SK-N-SH (cell line): ENCODE measurements at regions not wholly inside any gene's neighbourhood (a gene's known extent, or its start where the extent isn't known, plus 50 kb on each side); places are given as distances from the start of the nearest gene placed in this dataset.

ENCODE experiments used
- CTCF ChIA-PET: fragments of 300-600, 350-600 bp; formaldehyde crosslinking; extraction: SDS; loops from one replicate; lab custom pipeline; 2021; lab: Yijun Ruan, JAX
- POLR2A ChIA-PET: fragments of 350-600 bp; sonication (Branson Sonifier 250); formaldehyde crosslinking; extraction: SDS; loops from one replicate; lab custom pipeline; 2020; ENCODE audit warnings: antibody characterized with exemption, inconsistent platforms; lab: Yijun Ruan, JAX
- DNase-seq: peaks from one replicate; pipeline ENCODE4 v3.0.0; 2012
- H2AFZ ChIP-seq: fragments of 200-600 bp; sonication (generic); 2 replicates; pipeline ENCODE4 v1.8.1; 2016; ENCODE audit warnings: antibody characterized with exemption, mild to moderate bottlenecking, low read depth
- H3F3A ChIP-seq: fragments of 200-600 bp; sonication (generic); replicated peaks from 2 replicates; pipeline ENCODE3; 2016; ENCODE audit warnings: antibody characterized with exemption, mild to moderate bottlenecking; ENCODE audit not compliant: insufficient read depth
- H3K27ac ChIP-seq, 2 experiments: fragments of 200-500 bp in 1 of 2; fragments of 200-600 bp in 1 of 2; sonication (Bioruptor generic) in 1 of 2; sonication (generic), shearing (Covaris generic) in 1 of 2; 2 replicates each; pipeline versions ENCODE4 v1.5.1 to v1.6.1; 2014 to 2016; ENCODE audit warnings: low read depth in 2 of 2, inconsistent platforms in 1 of 2, low read length in 1 of 2, mild to moderate bottlenecking in 1 of 2, mixed read lengths in 1 of 2
- H3K27me3 ChIP-seq: fragments of 200-600 bp; sonication (generic), shearing (Covaris generic); 2 replicates; pipeline ENCODE4 v1.6.1; 2016; ENCODE audit warnings: mixed run types; ENCODE audit not compliant: insufficient read depth
- H3K36me3 ChIP-seq, 2 experiments: fragments of 200-500 bp in 1 of 2; fragments of 200-600 bp in 1 of 2; sonication (Bioruptor generic) in 1 of 2; sonication (generic) in 1 of 2; replicated peaks in 1 of 2; 2 replicates each; pipeline versions ENCODE3 to v1.5.1; 2014 to 2016; ENCODE audit warnings: low read length in 1 of 2, mild to moderate bottlenecking in 1 of 2; ENCODE audit not compliant: insufficient read depth in 2 of 2, control insufficient read depth in 1 of 2
- H3K4me1 ChIP-seq, 2 experiments: fragments of 200-500 bp in 1 of 2; fragments of 200-600 bp in 1 of 2; sonication (Bioruptor generic) in 1 of 2; sonication (generic), shearing (Covaris generic) in 1 of 2; 2 replicates each; pipeline versions ENCODE4 v1.5.1 to v1.6.1; 2014 to 2016; ENCODE audit warnings: low read depth in 1 of 2, low read length in 1 of 2, mixed run types in 1 of 2; ENCODE audit not compliant: insufficient read depth in 2 of 2, control insufficient read depth in 1 of 2
- H3K4me2 ChIP-seq: fragments of 200-600 bp; sonication (generic), shearing (Covaris generic); 2 replicates; pipeline ENCODE4 v1.6.1; 2017; ENCODE audit warnings: mixed run types
- H3K4me3 ChIP-seq, 2 experiments: fragments of 200-500 bp in 1 of 2; fragments of 200-600 bp in 1 of 2; sonication (Bioruptor generic) in 1 of 2; sonication (generic), shearing (Covaris generic) in 1 of 2; 2 replicates each; pipeline versions ENCODE4 v1.5.1 to v1.8.1; 2014 to 2016; ENCODE audit warnings: low read depth in 2 of 2, inconsistent platforms in 1 of 2, low read length in 1 of 2, mild to moderate bottlenecking in 1 of 2, mixed read lengths in 1 of 2, moderate library complexity in 1 of 2
- H3K79me2 ChIP-seq: fragments of 200-600 bp; sonication (generic); 2 replicates; pipeline ENCODE4 v1.8.1; 2017; ENCODE audit warnings: mild to moderate bottlenecking; ENCODE audit not compliant: insufficient read depth
- H3K9ac ChIP-seq: fragments of 200-600 bp; sonication (generic); 2 replicates; pipeline ENCODE4 v1.6.1; 2017; ENCODE audit warnings: mixed run types
- H3K9me2 ChIP-seq: fragments of 200-600 bp; sonication (generic); 2 replicates; pipeline ENCODE4 v1.6.1; 2017; ENCODE audit warnings: mixed run types
- H3K9me3 ChIP-seq: fragments of 200-600 bp; sonication (generic); 2 replicates; pipeline ENCODE4 v1.6.1; 2017; ENCODE audit warnings: mixed run types, mild to moderate bottlenecking, moderate library complexity
- H4K20me1 ChIP-seq: fragments of 200-600 bp; sonication (generic); 2 replicates; pipeline ENCODE4 v1.6.1; 2017; ENCODE audit warnings: mild to moderate bottlenecking, mixed run types; ENCODE audit not compliant: insufficient read depth
- CHD2 ChIP-seq: fragments of 150-350 bp; IDR thresholded peaks from 2 replicates; pipeline ENCODE4 v1.6.1; 2018; ENCODE audit warnings: low read length; ENCODE audit not compliant: partially characterized antibody
- EP300 ChIP-seq, 2 experiments: IDR thresholded peaks; 2 replicates each; pipeline versions ENCODE4 v1.4.0 to v1.6.1; 2012; ENCODE audit warnings: borderline replicate concordance in 1 of 2, low read depth in 1 of 2, low read length in 1 of 2
- EZH2phosphoT487 ChIP-seq: fragments of 200-600 bp; sonication (generic); IDR thresholded peaks from 2 replicates; pipeline ENCODE4 v1.6.1; 2017; ENCODE audit warnings: low read depth, mixed run types, mild to moderate bottlenecking, antibody characterized with exemption, moderate library complexity, borderline replicate concordance
- FOSL2 ChIP-seq: IDR thresholded peaks from 2 replicates; pipeline ENCODE4 v1.4.0; 2012; ENCODE audit warnings: low read depth, mild to moderate bottlenecking, moderate library complexity, borderline replicate concordance
- FOXM1 ChIP-seq: IDR thresholded peaks from 2 replicates; pipeline ENCODE4 v1.4.0; 2012; ENCODE audit warnings: low read depth, mild to moderate bottlenecking
- GABPA ChIP-seq: IDR thresholded peaks from 2 replicates; pipeline ENCODE4 v1.4.0; 2012; ENCODE audit warnings: low read depth, mild to moderate bottlenecking
- GATA2 ChIP-seq: sonication (generic); formaldehyde crosslinking; IDR thresholded peaks from 2 replicates; pipeline ENCODE4 v1.5.0; 2020; ENCODE audit warnings: mild to moderate bottlenecking, missing genetic modification reagents
- MAX ChIP-seq: IDR thresholded peaks from 2 replicates; pipeline ENCODE4 v1.4.0; 2012; ENCODE audit warnings: low read depth
- MEF2A ChIP-seq: IDR thresholded peaks from 2 replicates; pipeline ENCODE4 v1.4.0; 2012; ENCODE audit warnings: low read depth, borderline replicate concordance
- MXI1 ChIP-seq: IDR thresholded peaks from 2 replicates; pipeline ENCODE4 v1.6.1; 2012; ENCODE audit warnings: mild to moderate bottlenecking, low read depth, low read length, improper control_type of control experiment
- NRF1 ChIP-seq: IDR thresholded peaks from 2 replicates; pipeline ENCODE4 v1.6.1; 2012; ENCODE audit warnings: low read depth, mild to moderate bottlenecking, low read length
- POLR2AphosphoS5 ChIP-seq: IDR thresholded peaks from 2 replicates; pipeline ENCODE4 v1.6.1; 2012; ENCODE audit warnings: low read depth, low read length
- RAD21 ChIP-seq: IDR thresholded peaks from 2 replicates; pipeline ENCODE4 v1.6.1; 2012; ENCODE audit warnings: mild to moderate bottlenecking, low read length
- REST ChIP-seq: IDR thresholded peaks from 2 replicates; pipeline ENCODE4 v1.6.1; 2012; ENCODE audit warnings: mild to moderate bottlenecking, low read depth, low read length, moderate library complexity
- RFX5 ChIP-seq: IDR thresholded peaks from 2 replicates; pipeline ENCODE4 v1.6.1; 2012; ENCODE audit warnings: mild to moderate bottlenecking, improper control_type of control experiment, low read length
- RXRA ChIP-seq: IDR thresholded peaks from 2 replicates; pipeline ENCODE4 v1.4.0; 2012; ENCODE audit warnings: low read depth, mild to moderate bottlenecking, borderline replicate concordance
- SIN3A ChIP-seq: IDR thresholded peaks from 2 replicates; pipeline ENCODE4 v1.6.1; 2012; ENCODE audit warnings: low read depth, mild to moderate bottlenecking, low read length, moderate library complexity, borderline replicate concordance
- SMC3 ChIP-seq: IDR thresholded peaks from 2 replicates; pipeline ENCODE4 v1.6.1; 2012; ENCODE audit warnings: low read depth, low read length, improper control_type of control experiment
- TCF12 ChIP-seq: IDR thresholded peaks from 2 replicates; pipeline ENCODE4 v1.4.0; 2012
- TEAD4 ChIP-seq: IDR thresholded peaks from 2 replicates; pipeline ENCODE4 v1.4.0; 2012; ENCODE audit warnings: mild to moderate bottlenecking, borderline replicate concordance; ENCODE audit not compliant: insufficient read depth
- USF2 ChIP-seq: fragments of 150-350 bp; IDR thresholded peaks from 2 replicates; pipeline ENCODE4 v1.6.1; 2017; ENCODE audit warnings: antibody characterized with exemption, low read length, low read depth, borderline replicate concordance
- YY1 ChIP-seq: IDR thresholded peaks from 2 replicates; pipeline ENCODE4 v1.4.0; 2012; ENCODE audit warnings: low read depth, mild to moderate bottlenecking
- WGBS: methylation state at CpG from one replicate; pipeline ENCODE4 v1.1.6; 2017; ENCODE audit warnings: low lambda C conversion rate; 5-methylcytosine and 5-hydroxymethylcytosine counted together
- TF ChIP-seq, protein P1 (sequence below): fragments of 150-350 bp; IDR thresholded peaks from 2 replicates; pipeline ENCODE4 v1.6.1; 2016; ENCODE audit warnings: mild to moderate bottlenecking, low read depth, low read length
- TF ChIP-seq, protein P2 (sequence below): fragments of 200-600 bp; sonication (generic); IDR thresholded peaks from 2 replicates; pipeline ENCODE4 v1.6.1; 2017; ENCODE audit warnings: antibody characterized with exemption, mild to moderate bottlenecking, moderate library complexity

DNA sequence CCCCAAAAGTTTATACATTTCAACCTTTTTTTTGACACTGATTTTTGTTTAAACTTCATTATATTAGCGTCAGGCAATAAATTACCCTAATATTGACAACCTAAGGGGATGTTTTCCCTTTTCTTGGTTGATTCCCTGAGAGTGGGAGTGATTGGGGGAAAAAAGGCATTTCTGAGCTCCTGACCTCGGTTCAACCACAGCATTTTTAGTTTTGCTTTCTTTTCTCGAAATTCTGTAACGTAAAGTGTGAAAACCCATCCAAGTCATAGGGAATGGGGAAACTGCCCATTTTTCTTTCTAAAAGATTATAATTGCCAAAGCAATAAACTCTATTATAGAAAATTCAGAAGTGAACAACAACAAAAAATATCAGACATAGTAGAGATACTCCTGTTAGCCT lies 67.9 kb upstream of the SPACA1 start (continued):
- no peak for TF ChIP-seq RAD21
- no peak for TF ChIP-seq MXI1
- TF ChIP-seq FOXM1: no peak
- TF ChIP-seq YY1: no peak
- no peak for TF ChIP-seq MAX
- no peak for TF ChIP-seq NRF1
- no peak for TF ChIP-seq POLR2AphosphoS5
- TF ChIP-seq GATA2 (CRISPR knock-in tag): no peak

DNA sequence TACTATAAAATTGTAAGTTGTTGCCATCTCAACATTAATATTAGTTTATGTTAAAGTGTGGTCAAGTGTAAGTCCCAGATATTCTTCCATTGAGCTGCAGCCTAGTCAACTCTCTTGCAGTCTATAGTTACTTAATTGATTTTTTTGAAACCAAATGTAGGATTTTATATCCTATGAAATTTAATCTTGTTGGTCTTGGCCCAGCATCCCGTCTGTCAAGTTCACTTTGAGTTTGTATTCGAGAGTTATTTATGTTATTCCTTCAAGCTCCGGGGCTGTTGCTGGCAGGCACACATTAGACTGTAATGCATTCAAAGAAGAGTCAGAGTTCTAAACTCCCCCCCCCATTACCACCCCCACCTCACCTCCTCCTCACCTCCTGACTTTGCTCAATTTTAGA lies 71.0 kb upstream of the SPACA1 start:
- H3K9ac ChIP-seq: no peak overlapping the region
- H3K27me3 ChIP-seq: no peaks in the 10 kb centered on the region
- no peak overlapping the region for H3K4me2 ChIP-seq
- 26% methylated on average over 3 of the region's 3 CpGs for WGBS
- ChIA-PET POLR2A (no interaction called here), CTCF (no interaction called here)
- H3K9me2 ChIP-seq: no peaks in the 10 kb centered on the region
- H3K36me3 ChIP-seq: no peaks in the 10 kb centered on the region
- no peaks in the 10 kb centered on the region for H3K79me2 ChIP-seq
- H3F3A ChIP-seq: no peaks in the 10 kb centered on the region
- no peaks in the 10 kb centered on the region for H3K9me3 ChIP-seq
- H3K27ac ChIP-seq: no peak overlapping the region
- H4K20me1 ChIP-seq: no peaks in the 10 kb centered on the region
- H3K4me1 ChIP-seq: no peaks in the 10 kb centered on the region; a peak in 1 of 4 replicates
- TF ChIP-seq RAD21 (no peak), EP300 (IDR thresholded peaks at IDR 0.05; ENCODE audit: borderline replicate concordance in 1 of 2, low read depth in 1 of 2, low read length in 1 of 2) (no peak), TEAD4 (no peak), USF2 (no peak), RXRA (no peak), SIN3A (no peak), NRF1 (no peak), EZH2phosphoT487 (no peak), RFX5 (no peak), MEF2A (no peak), REST (no peak), FOSL2 (no peak), SMC3 (no peak), GABPA (no peak), TCF12 (no peak), CHD2 (no peak), POLR2AphosphoS5 (no peak)
- TF ChIP-seq, protein P1, sequence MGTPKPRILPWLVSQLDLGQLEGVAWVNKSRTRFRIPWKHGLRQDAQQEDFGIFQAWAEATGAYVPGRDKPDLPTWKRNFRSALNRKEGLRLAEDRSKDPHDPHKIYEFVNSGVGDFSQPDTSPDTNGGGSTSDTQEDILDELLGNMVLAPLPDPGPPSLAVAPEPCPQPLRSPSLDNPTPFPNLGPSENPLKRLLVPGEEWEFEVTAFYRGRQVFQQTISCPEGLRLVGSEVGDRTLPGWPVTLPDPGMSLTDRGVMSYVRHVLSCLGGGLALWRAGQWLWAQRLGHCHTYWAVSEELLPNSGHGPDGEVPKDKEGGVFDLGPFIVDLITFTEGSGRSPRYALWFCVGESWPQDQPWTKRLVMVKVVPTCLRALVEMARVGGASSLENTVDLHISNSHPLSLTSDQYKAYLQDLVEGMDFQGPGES: no peak
- TF ChIP-seq, protein P2, sequence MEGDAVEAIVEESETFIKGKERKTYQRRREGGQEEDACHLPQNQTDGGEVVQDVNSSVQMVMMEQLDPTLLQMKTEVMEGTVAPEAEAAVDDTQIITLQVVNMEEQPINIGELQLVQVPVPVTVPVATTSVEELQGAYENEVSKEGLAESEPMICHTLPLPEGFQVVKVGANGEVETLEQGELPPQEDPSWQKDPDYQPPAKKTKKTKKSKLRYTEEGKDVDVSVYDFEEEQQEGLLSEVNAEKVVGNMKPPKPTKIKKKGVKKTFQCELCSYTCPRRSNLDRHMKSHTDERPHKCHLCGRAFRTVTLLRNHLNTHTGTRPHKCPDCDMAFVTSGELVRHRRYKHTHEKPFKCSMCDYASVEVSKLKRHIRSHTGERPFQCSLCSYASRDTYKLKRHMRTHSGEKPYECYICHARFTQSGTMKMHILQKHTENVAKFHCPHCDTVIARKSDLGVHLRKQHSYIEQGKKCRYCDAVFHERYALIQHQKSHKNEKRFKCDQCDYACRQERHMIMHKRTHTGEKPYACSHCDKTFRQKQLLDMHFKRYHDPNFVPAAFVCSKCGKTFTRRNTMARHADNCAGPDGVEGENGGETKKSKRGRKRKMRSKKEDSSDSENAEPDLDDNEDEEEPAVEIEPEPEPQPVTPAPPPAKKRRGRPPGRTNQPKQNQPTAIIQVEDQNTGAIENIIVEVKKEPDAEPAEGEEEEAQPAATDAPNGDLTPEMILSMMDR: no peak
- H3K4me3 ChIP-seq: no peak overlapping the region
- DNase-seq: no peak
- no peak overlapping the region for H2AFZ ChIP-seq
